Astrocyte of the hippocampus (primary cell): ENCODE measurements at regions not wholly inside any gene's neighbourhood (a gene's known extent, or its start where the extent isn't known, plus 50 kb on each side); places are given as distances from the start of the nearest gene placed in this dataset.

Source experiments
- DNase-seq: peaks from one replicate; pipeline ENCODE4 v3.0.0; 2011; ENCODE audit warnings: low read depth, low spot score

DNA sequence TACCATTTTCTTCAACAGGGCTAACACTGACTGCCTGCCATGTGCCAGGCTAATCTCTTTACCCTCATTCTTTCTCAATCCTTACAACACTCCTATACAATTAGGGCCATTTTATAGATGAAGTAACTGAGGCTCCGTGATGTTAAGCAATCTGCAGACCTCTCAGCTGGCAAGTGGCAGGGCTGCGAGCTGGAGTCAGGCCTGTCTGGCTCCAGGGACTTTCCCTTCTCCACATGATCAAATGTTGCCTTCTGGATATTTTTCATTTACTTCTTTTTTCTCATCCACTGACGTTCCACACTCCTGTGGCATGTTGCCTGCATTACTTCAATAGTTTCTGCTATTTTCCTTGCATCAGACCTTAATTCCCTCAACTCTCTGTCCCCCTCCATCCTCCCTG is 55.2 kb upstream of the TAGAP start:
- no peak for DNase-seq

GRCh38 chr6:159099276-159099675 is 54.5 kb upstream of the TAGAP start:
- DNase-seq, result no peak

- no peak for DNase-seq
These were observed 53.9 kb upstream of the TAGAP start for GRCh38 chr6:159098636-159099106.

DNA sequence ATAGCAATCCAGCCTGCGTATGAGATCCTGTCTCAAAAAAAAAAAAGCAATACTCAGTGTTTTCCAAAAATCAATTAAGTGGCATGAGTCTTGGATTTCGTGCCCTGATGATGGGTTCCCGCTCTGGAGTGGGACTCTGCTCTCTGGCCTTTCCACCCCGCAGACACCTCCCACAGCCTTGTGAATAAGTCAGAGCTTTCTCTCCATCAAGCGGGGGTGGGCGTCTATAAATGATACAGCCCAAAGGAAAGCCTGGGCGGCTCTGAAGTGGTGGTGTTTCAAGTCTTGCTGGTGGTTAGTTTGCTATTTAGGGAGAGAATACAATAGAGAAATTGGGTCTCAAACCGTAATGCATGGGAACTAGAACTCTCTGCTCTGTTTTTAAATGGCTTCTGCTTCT is 52.5 kb upstream of the TAGAP start:
- no peak for DNase-seq

GRCh38 chr6:159095616-159096015 is 50.8 kb upstream of the TAGAP start:
- no peak for DNase-seq

DNA sequence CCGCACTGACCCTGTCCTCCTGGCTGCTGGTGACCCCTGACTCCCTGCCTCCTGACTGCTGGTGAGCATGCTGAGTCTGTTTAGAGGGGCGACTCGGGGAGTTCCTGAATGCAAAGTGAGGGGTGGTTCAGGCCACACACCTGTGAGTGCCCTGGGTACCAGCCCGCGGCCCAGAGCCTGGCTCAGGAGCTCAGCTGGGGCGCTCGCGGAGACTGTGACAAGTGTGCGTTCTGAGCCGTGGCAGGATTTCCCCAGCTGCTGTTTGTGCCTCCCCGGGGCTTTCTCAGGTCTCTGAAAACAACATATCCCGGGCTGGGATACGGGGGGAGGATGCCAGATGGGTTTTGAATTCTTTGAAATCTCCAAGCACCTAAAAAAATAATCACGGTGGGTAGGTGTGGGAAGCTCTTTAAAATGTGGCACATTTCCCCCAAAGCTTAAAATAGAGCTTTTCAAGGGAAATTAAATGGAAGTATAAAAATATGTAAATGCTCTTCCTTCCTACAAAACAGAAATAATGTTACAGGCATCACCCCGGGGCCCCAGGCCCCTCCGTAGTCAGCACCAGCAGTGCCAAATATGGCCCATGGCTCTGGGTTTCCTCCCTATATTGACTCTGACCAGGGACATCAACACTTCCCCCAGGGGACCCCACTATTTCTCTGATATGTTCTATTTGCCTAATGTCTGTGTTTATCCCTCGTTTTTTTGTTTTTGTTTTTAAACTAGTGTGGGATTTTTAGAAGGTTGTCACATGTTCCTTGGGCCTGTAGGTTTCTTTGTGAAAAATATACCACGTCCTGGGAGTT is 49.9 kb upstream of the TAGAP start:
- DNase-seq, result no peak
